Spinal cord (tissue), 9 donors: ENCODE measurements at regions not wholly inside any gene's neighbourhood (a gene's known extent, or its start where the extent isn't known, plus 50 kb on each side); places are given as distances from the start of the nearest gene placed in this dataset.

Experiments used
- DNase-seq, 6 donors: peaks; one replicate each; pipeline versions ENCODE4 v3.0.0 to v3.0.0-alpha.2; 2013 to 2015; ENCODE audit warnings: low spot score in 6 of 6, low read depth in 4 of 6
- H3K27ac ChIP-seq: one replicate; pipeline ENCODE4 v1.5.1; 2013; ENCODE audit warnings: low read depth, low read length, control low read depth
- H3K27me3 ChIP-seq: one replicate; pipeline ENCODE4 v1.6.1; 2013; ENCODE audit warnings: low read length; ENCODE audit not compliant: control insufficient read depth, insufficient read depth
- H3K36me3 ChIP-seq: one replicate; pipeline ENCODE4 v1.6.1; 2013; ENCODE audit warnings: low read length; ENCODE audit not compliant: control insufficient read depth, insufficient read depth
- H3K4me1 ChIP-seq: one replicate; pipeline ENCODE4 v1.6.1; 2013; ENCODE audit warnings: low read length; ENCODE audit not compliant: control insufficient read depth, insufficient read depth
- H3K4me3 ChIP-seq: one replicate; pipeline ENCODE4 v1.5.1; 2013; ENCODE audit warnings: low read depth, low read length, control low read depth
- H3K9me3 ChIP-seq: one replicate; pipeline ENCODE4 v1.6.1; 2013; ENCODE audit warnings: low read length; ENCODE audit not compliant: control insufficient read depth, insufficient read depth
- WGBS: methylation state at CpG from one replicate; pipeline ENCODE4 v1.1.5; 2013; ENCODE audit warnings: missing lambda C conversion rate; ENCODE audit not compliant: insufficient coverage; 5-methylcytosine and 5-hydroxymethylcytosine counted together
- donor health status: healthy.

DNA sequence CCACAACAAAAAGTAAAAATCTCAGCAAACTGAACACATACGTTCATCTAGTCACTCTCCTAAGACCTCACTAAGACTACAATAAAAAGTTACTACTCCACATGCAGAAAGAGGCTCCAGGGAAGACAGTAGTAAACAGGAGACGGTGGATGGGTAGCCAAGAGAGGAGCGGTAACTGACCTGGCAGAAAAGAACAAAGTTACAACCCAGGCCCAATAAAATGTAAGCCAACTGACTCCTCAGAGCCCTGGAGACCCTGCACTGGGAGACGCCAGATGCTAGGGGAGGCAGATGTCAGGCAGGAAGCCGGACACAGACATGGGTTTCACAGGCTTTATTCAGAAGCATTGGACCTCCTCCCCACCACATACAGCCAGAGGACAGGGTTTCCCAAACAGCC lies 181.1 kb upstream of the NFE2L3 start:
- DNase-seq: no peak
- Histone ChIP-seq H3K9me3 (no peaks in the 10 kb centered on the region), H3K36me3 (no peaks in the 10 kb centered on the region), H3K27ac (no peak overlapping the region), H3K4me3 (no peak overlapping the region), H3K4me1 (no peaks in the 10 kb centered on the region), H3K27me3 (no peaks in the 10 kb centered on the region)
- no CpG with 5 or more reads among the region's 5 CpGs for WGBS

DNA sequence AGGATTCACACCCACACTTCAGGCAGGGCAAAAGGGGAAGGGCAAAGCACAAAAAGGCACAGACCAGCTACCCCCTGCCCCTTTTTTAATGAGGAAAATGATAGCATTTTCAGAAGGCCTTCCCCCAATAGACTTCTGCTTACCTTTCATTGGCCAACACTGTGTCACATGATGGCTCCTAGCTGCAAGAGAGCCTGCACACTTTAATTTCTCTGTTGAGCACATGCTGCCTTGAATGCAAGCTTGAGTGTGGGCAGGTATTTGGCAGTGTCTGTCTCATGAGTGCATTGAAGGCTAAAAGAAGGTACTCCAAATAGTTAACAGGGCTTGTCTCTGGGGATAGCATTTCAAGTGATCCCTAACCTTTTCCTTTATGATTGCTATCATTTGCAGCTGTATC lies 175.4 kb upstream of the NFE2L3 start:
- Histone ChIP-seq H3K4me3 (no peak overlapping the region), H3K27ac (no peak overlapping the region), H3K4me1 (no peaks in the 10 kb centered on the region), H3K36me3 (no peaks in the 10 kb centered on the region), H3K9me3 (no peaks in the 10 kb centered on the region), H3K27me3 (no peaks in the 10 kb centered on the region)
- no peak for DNase-seq

DNA sequence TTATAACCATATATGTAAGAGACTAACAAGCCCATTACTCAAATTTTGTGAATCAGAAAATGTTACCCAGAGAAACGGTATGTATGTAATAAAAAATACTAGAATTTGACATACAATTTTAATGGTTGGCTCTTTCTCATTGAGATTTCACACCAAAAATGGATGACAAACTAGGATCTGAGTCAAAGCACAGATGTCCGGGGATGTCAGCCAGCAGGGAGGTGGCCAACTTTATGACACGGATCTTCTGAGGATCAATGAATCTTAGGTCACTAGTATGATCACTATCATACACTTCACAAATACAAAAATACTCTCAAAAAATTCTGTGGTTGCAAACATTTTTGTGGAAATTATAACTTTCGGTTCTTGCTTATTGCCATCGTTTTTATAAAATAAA lies 173.5 kb upstream of the NFE2L3 start:
- WGBS: 100% methylated on average over 1 of the region's 5 CpGs

DNA sequence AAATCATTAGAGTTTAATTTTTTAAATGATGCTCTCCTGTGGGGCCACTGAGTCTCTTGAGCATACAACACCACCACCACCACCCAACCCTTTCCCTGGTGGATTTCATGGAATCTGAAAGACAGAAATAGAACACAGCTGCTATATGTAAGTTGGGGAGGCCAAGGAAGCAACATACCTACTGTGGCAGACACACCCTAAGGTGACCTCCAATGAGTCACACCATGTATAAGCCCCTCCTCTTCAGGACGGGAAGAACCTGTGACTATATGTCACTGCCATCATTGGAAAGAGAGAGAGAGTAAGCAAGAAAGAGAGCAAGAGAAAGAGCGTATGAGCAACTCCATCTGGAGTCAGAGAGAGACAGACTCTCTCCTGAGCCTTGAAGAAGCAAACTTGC lies 172.4 kb upstream of the NFE2L3 start:
- no peaks in the 10 kb centered on the region for H3K9me3 ChIP-seq
- no peaks in the 10 kb centered on the region for H3K36me3 ChIP-seq
- H3K27ac ChIP-seq: no peak overlapping the region
- H3K4me3 ChIP-seq: no peak overlapping the region
- no peaks in the 10 kb centered on the region for H3K27me3 ChIP-seq
- H3K4me1 ChIP-seq: no peaks in the 10 kb centered on the region
- DNase-seq: no peak
- WGBS: 100% methylated on average over 1 of the region's 2 CpGs

More for the DNA sequence above, 173.5 kb upstream of the NFE2L3 start:
- H3K36me3 ChIP-seq: no peaks in the 10 kb centered on the region
- no peaks in the 10 kb centered on the region for H3K9me3 ChIP-seq
- no peak overlapping the region for H3K27ac ChIP-seq
- H3K4me1 ChIP-seq: no peaks in the 10 kb centered on the region
- no peaks in the 10 kb centered on the region for H3K27me3 ChIP-seq
- peak in 1 of 6 donors; percentile 63 for DNase-seq
- no peak overlapping the region for H3K4me3 ChIP-seq

DNA sequence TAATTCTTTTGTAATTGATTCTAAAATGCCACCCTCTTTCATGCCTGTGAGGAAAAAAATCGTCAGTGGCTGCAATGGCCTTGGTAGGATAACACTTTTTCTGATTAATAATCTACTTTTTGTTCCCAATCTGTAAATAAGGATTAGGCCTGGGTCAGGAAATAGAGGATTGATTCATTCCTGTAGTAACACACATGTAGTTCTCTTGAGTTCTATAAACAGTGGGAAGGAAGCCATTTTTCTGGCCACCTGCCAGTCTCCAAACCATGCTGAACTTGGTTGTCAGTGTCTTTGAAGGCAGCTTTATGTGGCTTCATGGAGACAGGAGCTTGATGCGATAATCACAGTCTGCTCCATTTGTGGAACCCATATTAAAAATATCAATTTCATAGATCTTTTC lies 169.3 kb upstream of the NFE2L3 start:
- DNase-seq: peak in 2 of 6 donors; percentile 34 to 61
- Histone ChIP-seq H3K36me3 (no peaks in the 10 kb centered on the region), H3K27ac (no peak overlapping the region), H3K9me3 (no peaks in the 10 kb centered on the region), H3K27me3 (no peaks in the 10 kb centered on the region), H3K4me3 (no peak overlapping the region), H3K4me1 (no peaks in the 10 kb centered on the region)
- WGBS: no CpG with 5 or more reads among the region's 2 CpGs

DNA sequence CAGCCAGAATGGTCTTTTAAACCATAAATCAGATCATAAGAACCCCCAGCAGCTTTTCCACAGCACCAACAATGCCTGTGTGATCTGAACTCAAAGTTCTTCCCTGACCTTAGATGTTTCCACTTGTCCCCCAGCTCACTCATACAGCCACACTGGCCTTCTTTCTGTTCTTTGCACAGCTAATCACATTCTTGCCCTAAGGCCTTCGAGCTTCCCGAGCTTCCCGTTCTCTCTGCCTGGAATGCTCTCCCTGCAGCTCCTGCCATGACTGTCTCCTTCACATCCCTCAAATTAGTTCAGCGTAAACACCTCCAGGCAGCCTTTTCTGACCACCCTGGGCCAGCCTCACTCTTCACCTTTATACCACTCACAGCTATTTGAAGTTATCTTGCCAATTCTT lies 166.8 kb upstream of the NFE2L3 start:
- no peaks in the 10 kb centered on the region for H3K4me1 ChIP-seq
- DNase-seq: no peak
- H3K27ac ChIP-seq: no peak overlapping the region
- H3K36me3 ChIP-seq: no peaks in the 10 kb centered on the region
- no peaks in the 10 kb centered on the region for H3K9me3 ChIP-seq
- 89% methylated on average over 4 of the region's 4 CpGs for WGBS
- no peak overlapping the region for H3K4me3 ChIP-seq
- no peaks in the 10 kb centered on the region for H3K27me3 ChIP-seq

DNA sequence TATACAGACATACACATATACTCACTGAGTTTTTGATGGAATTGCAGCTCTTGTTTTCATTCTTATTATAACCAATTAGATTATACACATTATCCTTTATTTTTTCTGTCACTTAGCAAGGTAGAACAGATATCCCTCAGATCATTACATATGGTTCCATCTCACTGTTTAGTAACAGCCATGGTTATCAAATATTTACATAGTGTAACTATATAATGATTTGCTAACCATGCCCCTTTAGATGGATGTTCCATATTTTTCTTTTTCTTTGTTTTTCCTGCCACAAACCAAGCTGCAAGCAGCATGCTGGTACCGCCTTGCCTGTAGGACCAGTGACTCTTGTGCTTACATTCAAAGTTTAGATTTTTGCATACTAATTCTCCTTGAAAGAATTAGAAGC lies 163.4 kb upstream of the NFE2L3 start:
- Histone ChIP-seq H3K9me3 (no peaks in the 10 kb centered on the region), H3K4me3 (no peak overlapping the region), H3K27ac (no peak overlapping the region), H3K27me3 (no peaks in the 10 kb centered on the region), H3K4me1 (no peaks in the 10 kb centered on the region), H3K36me3 (no peaks in the 10 kb centered on the region)
- no peak for DNase-seq
- WGBS: no CpG with 5 or more reads among the region's 1 CpG

DNA sequence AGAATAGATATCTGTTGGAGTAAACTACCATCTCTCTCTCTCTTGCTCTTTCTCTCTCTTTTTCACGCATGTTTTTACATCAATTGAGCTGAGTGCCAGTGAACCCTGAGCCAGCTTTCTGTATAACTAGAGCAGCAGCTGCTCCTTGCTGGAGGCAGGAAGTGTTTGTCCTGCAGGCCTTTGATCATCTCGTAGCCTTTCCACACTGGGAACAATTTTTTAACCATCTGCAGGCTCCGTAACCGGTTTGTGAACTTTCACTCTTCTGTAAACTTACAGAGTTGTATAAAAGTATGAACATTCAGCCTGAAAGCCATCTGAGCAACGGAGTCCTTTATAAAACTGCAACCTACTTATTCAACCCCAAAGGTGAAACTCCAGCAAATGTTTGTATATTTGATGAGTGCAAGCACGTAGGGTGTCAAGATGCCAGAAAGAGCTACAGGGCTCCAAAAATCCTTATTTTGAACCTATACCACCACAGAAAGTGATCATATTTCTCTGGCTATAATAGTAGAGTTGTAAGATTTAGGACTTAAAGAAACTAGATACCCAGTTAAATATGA lies 162.8 kb upstream of the NFE2L3 start:
- Histone ChIP-seq H3K9me3 (no peaks in the 10 kb centered on the region), H3K4me1 (no peaks in the 10 kb centered on the region), H3K4me3 (no peak overlapping the region), H3K27ac (no peak overlapping the region), H3K36me3 (no peaks in the 10 kb centered on the region), H3K27me3 (no peaks in the 10 kb centered on the region)
- 29% methylated on average over 1 of the region's 6 CpGs for WGBS
- DNase-seq: peak in 1 of 6 donors; percentile 41

DNA sequence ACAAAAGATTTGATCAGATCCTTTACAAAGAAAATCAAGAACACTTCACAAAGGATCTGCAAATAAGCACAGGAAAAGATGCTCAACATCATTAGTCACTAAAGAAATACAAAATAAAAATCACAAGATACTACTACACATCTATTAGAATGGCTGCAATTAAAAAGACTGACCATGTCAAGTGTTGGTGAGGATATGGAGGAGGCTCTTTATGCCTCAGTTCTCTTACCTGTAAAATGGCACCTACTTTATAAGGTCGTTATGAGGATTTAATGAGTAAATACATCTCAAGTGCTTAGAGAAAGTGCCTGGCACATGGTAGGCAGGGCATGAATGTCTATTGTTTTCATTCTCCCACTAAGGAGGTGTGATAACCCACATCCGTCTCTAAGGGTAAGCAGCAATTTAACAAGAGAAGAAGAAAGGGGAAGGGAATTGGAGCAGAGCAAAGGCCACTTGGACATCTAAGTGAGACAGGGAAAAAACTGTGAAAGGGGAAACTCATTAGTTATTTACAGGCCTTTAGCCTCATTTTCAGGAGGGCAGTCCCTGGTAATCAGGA lies 157.5 kb upstream of the NFE2L3 start:
- H3K36me3 ChIP-seq: no peaks in the 10 kb centered on the region
- H3K27ac ChIP-seq: no peak overlapping the region
- no peaks in the 10 kb centered on the region for H3K27me3 ChIP-seq
- no peak for DNase-seq
- H3K4me1 ChIP-seq: no peaks in the 10 kb centered on the region
- WGBS: 100% methylated on average over 1 of the region's 2 CpGs
- H3K4me3 ChIP-seq: no peak overlapping the region
- no peaks in the 10 kb centered on the region for H3K9me3 ChIP-seq

DNA sequence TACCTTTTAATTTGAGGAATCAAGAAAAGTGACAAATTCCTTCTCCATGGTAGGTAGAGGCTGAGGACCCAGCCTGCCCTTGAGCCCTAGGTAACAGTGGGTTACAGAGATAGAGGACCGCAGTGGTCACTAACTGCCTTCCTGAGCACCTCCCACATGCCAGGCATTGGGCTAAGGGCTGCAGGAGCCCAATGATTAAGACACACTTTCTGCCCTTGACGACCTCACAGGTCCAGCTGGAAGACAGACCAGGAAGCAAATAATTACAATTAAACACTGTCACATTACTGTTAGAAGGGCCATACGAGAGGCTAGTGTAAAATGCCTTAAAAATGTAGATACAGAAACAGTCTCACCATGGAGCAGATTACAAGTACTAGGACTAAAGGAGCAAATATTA lies 156.8 kb upstream of the NFE2L3 start:
- Histone ChIP-seq H3K4me1 (no peaks in the 10 kb centered on the region), H3K9me3 (no peaks in the 10 kb centered on the region), H3K27me3 (no peaks in the 10 kb centered on the region), H3K4me3 (no peak overlapping the region), H3K36me3 (no peaks in the 10 kb centered on the region), H3K27ac (no peak overlapping the region)
- no peak for DNase-seq
- 91% methylated on average over 1 of the region's 3 CpGs for WGBS
